PC-3 (cell line): ENCODE measurements at regions not wholly inside any gene's neighbourhood (a gene's known extent, or its start where the extent isn't known, plus 50 kb on each side); places are given as distances from the start of the nearest gene placed in this dataset.

Experiments
- EZH2 ChIP-seq: fragments of 300-600 bp; sonication (generic); IDR thresholded peaks from one replicate; pipeline ENCODE4 v1.6.1; 2017; ENCODE audit warnings: antibody characterized with exemption, mild to moderate bottlenecking, low read length; ENCODE audit not compliant: unreplicated experiment
- EZH2phosphoT487 ChIP-seq: fragments of 300-600 bp; sonication (generic); IDR thresholded peaks from 2 replicates; pipeline ENCODE4 v1.6.1; 2018; ENCODE audit warnings: mild to moderate bottlenecking, antibody characterized with exemption, low read length, borderline replicate concordance
- TF ChIP-seq, protein P1 (sequence below): fragments of 300-600 bp; sonication (generic); conservative IDR thresholded peaks from 2 replicates; pipeline ENCODE4 v1.5.1; 2017; ENCODE audit warnings: antibody characterized with exemption, low read depth, mild to moderate bottlenecking, low read length

DNA sequence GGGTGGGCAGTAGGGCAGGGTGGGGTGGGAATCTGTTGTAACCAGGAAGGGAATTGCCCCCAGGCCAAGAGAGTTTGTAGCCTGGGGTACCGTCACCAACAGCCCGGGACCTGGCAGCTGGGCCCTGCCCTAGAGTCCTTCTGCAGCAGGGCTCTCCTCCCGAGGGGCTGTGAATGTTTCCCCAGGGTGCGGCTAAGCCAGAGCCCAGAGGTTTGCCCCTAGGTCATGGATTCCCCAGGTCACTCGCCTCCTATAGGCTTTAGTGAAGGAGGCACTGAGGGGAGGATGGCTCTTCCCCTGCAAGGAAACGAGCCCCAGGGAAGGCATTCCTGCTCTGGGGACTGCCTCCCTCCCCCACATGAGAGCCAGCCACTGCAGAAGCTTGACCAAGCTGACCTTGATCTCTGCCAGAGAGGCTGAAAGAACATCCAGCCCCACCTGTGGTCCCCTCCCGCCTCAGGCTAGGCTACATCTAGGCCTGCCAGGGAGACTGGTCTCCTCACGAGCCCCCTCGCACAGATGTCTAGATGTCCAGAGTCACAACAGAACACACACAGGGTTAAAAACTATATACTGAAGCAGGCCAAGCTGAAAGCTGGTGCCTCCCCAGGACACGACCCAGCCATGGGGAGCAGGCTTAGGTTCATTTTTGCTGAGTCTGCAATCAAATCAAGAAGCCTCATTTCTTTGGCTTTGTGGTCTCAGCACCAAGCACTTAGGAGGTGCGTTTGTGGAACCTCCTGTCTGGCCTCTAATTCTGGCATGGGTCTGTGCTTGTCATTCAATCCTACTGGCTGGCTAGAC is 69.1 kb upstream of the TAMM41 start:
- TF ChIP-seq, protein P1, sequence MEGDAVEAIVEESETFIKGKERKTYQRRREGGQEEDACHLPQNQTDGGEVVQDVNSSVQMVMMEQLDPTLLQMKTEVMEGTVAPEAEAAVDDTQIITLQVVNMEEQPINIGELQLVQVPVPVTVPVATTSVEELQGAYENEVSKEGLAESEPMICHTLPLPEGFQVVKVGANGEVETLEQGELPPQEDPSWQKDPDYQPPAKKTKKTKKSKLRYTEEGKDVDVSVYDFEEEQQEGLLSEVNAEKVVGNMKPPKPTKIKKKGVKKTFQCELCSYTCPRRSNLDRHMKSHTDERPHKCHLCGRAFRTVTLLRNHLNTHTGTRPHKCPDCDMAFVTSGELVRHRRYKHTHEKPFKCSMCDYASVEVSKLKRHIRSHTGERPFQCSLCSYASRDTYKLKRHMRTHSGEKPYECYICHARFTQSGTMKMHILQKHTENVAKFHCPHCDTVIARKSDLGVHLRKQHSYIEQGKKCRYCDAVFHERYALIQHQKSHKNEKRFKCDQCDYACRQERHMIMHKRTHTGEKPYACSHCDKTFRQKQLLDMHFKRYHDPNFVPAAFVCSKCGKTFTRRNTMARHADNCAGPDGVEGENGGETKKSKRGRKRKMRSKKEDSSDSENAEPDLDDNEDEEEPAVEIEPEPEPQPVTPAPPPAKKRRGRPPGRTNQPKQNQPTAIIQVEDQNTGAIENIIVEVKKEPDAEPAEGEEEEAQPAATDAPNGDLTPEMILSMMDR: no peak
- TF ChIP-seq EZH2: no peak
- no peak for TF ChIP-seq EZH2phosphoT487
